ENCODE measurements at regions not wholly inside any gene's neighbourhood (a gene's known extent, or its start where the extent isn't known, plus 50 kb on each side); places are given as distances from the start of the nearest gene placed in this dataset.
"Not testable (repeated sequence)": the region's sequence is repeated elsewhere in the genome, so short reads cannot be mapped to it uniquely, and the experiment has no call there.

GRCh38 chr12:46904406-46905238, 78.8 kb upstream of the SLC38A4 start:
- H3K27me3 ChIP-seq = no peaks in the 10 kb centered on the region
- no peak for TF ChIP-seq CTCF (IDR thresholded peaks at IDR 0.05; ENCODE audit: low read depth, low read length)
- H3K36me3 ChIP-seq = no peaks in the 10 kb centered on the region
- DNase-seq (ENCODE audit: low read depth in 1 of 2, low spot score in 1 of 2) = no peak
- H3K4me1 ChIP-seq (ENCODE audit: low read depth) = no peaks in the 10 kb centered on the region
- no peaks in the 10 kb centered on the region for H3K9me3 ChIP-seq (ENCODE audit: low read depth)
- no peak overlapping the region for H3K4me3 ChIP-seq
- H3K27ac ChIP-seq = no peak overlapping the region

- peak in 1 of 2 donors; percentile 34 for DNase-seq (ENCODE audit: low read depth in 1 of 2, low spot score in 1 of 2)
- not testable (repeated sequence) for H3K27ac ChIP-seq; H3K27me3 ChIP-seq; H3K4me1 ChIP-seq (ENCODE audit: low read depth); H3K4me3 ChIP-seq; H3K9me3 ChIP-seq (ENCODE audit: low read depth); H3K36me3 ChIP-seq
Measured at GRCh38 chr12:46905239-46905627, 79.4 kb upstream of the SLC38A4 start.

GRCh38 chr12:46907791-46908190, 82.0 kb upstream of the SLC38A4 start:
- no peak overlapping the region for H3K4me3 ChIP-seq
- no peaks in the 10 kb centered on the region for H3K9me3 ChIP-seq (ENCODE audit: low read depth)
- H3K27me3 ChIP-seq = no peaks in the 10 kb centered on the region
- H3K4me1 ChIP-seq (ENCODE audit: low read depth) = no peaks in the 10 kb centered on the region
- TF ChIP-seq CTCF (IDR thresholded peaks at IDR 0.05; ENCODE audit: low read depth, low read length) = no peak
- no peak overlapping the region for H3K27ac ChIP-seq
- no peak for DNase-seq (ENCODE audit: low read depth in 1 of 2, low spot score in 1 of 2)
- no peaks in the 10 kb centered on the region for H3K36me3 ChIP-seq

- Histone ChIP-seq H3K27me3 (no peaks in the 10 kb centered on the region), H3K4me1 (ENCODE audit: low read depth) (no peaks in the 10 kb centered on the region), H3K36me3 (no peaks in the 10 kb centered on the region), H3K27ac (no peak overlapping the region), H3K9me3 (ENCODE audit: low read depth) (no peaks in the 10 kb centered on the region), H3K4me3 (no peak overlapping the region)
- peak in 1 of 2 donors; percentile 19 for DNase-seq (ENCODE audit: low read depth in 1 of 2, low spot score in 1 of 2)
- no peak for TF ChIP-seq CTCF (IDR thresholded peaks at IDR 0.05; ENCODE audit: low read depth, low read length)
Measured at GRCh38 chr12:46908236-46908935, 82.6 kb upstream of the SLC38A4 start.

DNA sequence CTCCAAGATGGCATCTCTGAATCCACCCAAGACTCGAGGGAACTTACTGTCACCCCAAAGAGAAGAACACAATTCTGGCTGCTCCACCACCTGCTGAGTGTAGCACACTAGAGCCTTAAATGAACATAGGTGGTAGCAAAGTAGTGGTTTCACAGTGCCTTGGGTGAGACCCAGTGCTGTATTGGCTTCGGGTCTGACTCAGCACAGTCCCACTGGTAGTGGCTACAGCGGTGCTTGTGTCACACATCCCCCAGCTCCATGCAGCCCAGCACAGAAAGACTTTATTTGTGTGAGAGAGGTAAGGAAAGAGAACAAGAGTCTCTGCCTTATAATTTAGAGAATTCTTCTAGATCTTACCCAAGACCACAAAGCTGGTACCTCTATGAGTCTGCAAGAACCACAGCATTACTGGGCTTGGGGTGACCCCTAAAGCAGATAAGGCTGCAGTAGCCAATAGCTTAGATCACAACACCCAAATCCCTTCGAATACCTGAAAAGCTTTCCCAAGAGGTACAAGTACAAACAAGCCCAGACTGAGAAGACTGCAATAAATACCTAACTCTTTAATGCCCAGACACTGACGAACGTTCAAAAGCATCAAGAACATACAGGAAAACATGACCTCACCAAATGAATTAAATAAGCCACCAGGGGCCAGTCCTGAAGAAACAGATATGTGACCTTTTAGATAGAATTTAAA, 83.3 kb upstream of the SLC38A4 start:
- no peaks in the 10 kb centered on the region for H3K4me1 ChIP-seq (ENCODE audit: low read depth)
- no peaks in the 10 kb centered on the region for H3K9me3 ChIP-seq (ENCODE audit: low read depth)
- H3K4me3 ChIP-seq = no peak overlapping the region
- no peak overlapping the region for H3K27ac ChIP-seq
- no peak for TF ChIP-seq CTCF (IDR thresholded peaks at IDR 0.05; ENCODE audit: low read depth, low read length)
- H3K27me3 ChIP-seq = no peaks in the 10 kb centered on the region
- H3K36me3 ChIP-seq = no peaks in the 10 kb centered on the region
- DNase-seq (ENCODE audit: low read depth in 1 of 2, low spot score in 1 of 2) = no peak

All from cardiac muscle cell (in vitro differentiated cells and primary cell).